SK-N-MC (cell line): ENCODE measurements at regions not wholly inside any gene's neighbourhood (a gene's known extent, or its start where the extent isn't known, plus 50 kb on each side); places are given as distances from the start of the nearest gene placed in this dataset.
A peak's percentile ranks its signal among the peaks of the same experiment; 100 is the strongest.
"Not testable (repeated sequence)": the region's sequence is repeated elsewhere in the genome, so short reads cannot be mapped to it uniquely, and the experiment has no call there.

ENCODE experiments used
- DNase-seq: peaks from one replicate; pipeline ENCODE4 v3.0.0-alpha.2; 2011; ENCODE audit warnings: low read depth, low spot score
- H3K27ac ChIP-seq: fragments of 200-600 bp; sonication (generic); 2 replicates; pipeline ENCODE4 v1.5.1; 2016; ENCODE audit warnings: mixed run types
- H3K36me3 ChIP-seq: fragments of 200-600 bp; sonication (generic); 2 replicates; pipeline ENCODE4 v1.6.1; 2017; ENCODE audit warnings: antibody characterized with exemption, low read length, mixed read lengths; ENCODE audit not compliant: insufficient read depth
- H3K4me3 ChIP-seq: fragments of 200-600 bp; sonication (generic); 2 replicates; pipeline ENCODE4 v1.5.1; 2016
- H3K9ac ChIP-seq: fragments of 200-600 bp; sonication (generic); 2 replicates; pipeline ENCODE4 v1.8.0; 2017; ENCODE audit warnings: mixed run types, mixed read lengths; ENCODE audit not compliant: insufficient read length
- H3K9me3 ChIP-seq: fragments of 200-600 bp; sonication (generic); 2 replicates; pipeline ENCODE4 v1.6.1; 2017; ENCODE audit warnings: low read depth, mild to moderate bottlenecking, antibody characterized with exemption, low read length, moderate library complexity, mixed read lengths
- EZH2 ChIP-seq: fragments of 200-600 bp; sonication (generic); IDR thresholded peaks from one replicate; pipeline ENCODE4 v1.6.1; 2017; ENCODE audit warnings: antibody characterized with exemption
- FOXP2 ChIP-seq: optimal IDR thresholded peaks from 2 replicates; pipeline ENCODE3; 2011; ENCODE audit warnings: mild to moderate bottlenecking, moderate library complexity; ENCODE audit not compliant: insufficient read depth; ENCODE audit errors: extremely low read length, control extremely low read depth
- POLR2AphosphoS5 ChIP-seq: IDR thresholded peaks from 2 replicates; pipeline ENCODE4 v1.6.1; 2012; ENCODE audit warnings: mild to moderate bottlenecking, low read depth, low read length, borderline replicate concordance

DNA sequence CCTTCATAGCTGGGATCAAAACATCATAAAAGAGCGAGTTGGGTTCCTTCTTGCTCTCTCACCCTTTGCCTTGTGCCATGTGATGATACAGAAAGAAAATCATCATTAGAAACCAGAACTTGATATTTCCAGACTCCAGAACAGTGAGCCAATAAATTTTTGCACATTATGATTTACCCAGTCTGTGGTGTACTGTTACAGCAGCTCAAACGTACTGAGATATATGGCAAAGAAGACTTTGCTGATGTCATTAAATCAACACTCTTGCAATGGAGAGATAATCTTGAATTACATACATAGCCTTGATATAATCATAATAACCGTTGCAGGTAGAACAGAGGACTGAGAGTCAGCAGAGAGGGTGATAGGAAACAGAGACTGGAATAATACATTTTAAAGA lies 1271.6 kb downstream of the CDH12 start:
- no peak for DNase-seq
- no peak overlapping the region for H3K27ac ChIP-seq
- TF ChIP-seq POLR2AphosphoS5 (no peak), FOXP2 (no peak), EZH2 (no peak)
- H3K9me3 ChIP-seq, result no peaks in the 10 kb centered on the region
- H3K4me3 ChIP-seq, result no peak overlapping the region
- H3K9ac ChIP-seq, result no peak overlapping the region
- no peaks in the 10 kb centered on the region for H3K36me3 ChIP-seq

DNA sequence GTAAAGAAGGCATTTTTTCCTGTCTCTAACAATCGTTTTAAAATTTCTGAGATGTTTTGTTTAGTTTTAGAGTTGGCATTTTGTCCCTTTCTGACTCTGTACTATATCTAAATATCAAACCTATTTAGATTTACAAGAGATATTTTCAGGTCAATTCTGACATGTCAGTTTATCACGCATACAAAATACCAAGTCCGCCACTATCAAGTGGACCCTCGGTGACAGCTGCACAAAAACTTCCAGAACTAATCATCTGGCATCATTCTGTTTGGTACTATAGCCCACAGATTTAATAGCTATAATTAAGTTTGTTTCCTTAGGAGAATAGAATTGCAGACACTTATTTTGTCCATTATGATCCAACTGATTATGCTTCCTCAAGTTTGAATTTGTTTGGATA lies 1278.2 kb downstream of the CDH12 start:
- H3K27ac ChIP-seq, result no peak overlapping the region
- H3K4me3 ChIP-seq, result peak overlapping the region; percentile 73
- TF ChIP-seq FOXP2 (no peak), EZH2 (no peak), POLR2AphosphoS5 (no peak)
- no peak overlapping the region for H3K9ac ChIP-seq
- DNase-seq, result no peak
- no peaks in the 10 kb centered on the region for H3K9me3 ChIP-seq
- H3K36me3 ChIP-seq, result no peaks in the 10 kb centered on the region

DNA sequence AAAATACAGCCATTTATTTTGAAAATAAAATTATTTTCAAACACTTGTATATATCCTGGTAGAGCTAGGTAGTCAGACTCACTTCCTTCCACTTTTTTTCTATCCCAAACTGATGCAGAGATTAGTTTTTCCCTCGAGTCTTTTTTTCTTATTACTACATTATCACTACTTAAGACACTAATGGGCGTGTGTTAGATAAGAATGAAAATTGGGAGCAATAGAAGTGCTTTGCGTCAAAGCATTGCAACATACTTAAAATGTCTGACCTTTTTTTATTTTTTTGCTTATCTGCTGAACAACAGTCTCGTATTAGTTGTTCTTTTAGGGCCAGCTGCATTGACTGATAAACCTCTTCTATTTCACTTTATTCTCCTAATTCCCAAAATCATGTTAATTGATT lies 1278.7 kb downstream of the CDH12 start:
- Histone ChIP-seq H3K9ac (no peak overlapping the region), H3K4me3 (peak overlapping the region; percentile 73), H3K36me3 (no peaks in the 10 kb centered on the region), H3K9me3 (no peaks in the 10 kb centered on the region), H3K27ac (peak overlapping the region; percentile 33; the same call in 1 of the 2 replicates)
- TF ChIP-seq FOXP2 (no peak), EZH2 (no peak), POLR2AphosphoS5 (no peak)
- peak; percentile 8 for DNase-seq

DNA sequence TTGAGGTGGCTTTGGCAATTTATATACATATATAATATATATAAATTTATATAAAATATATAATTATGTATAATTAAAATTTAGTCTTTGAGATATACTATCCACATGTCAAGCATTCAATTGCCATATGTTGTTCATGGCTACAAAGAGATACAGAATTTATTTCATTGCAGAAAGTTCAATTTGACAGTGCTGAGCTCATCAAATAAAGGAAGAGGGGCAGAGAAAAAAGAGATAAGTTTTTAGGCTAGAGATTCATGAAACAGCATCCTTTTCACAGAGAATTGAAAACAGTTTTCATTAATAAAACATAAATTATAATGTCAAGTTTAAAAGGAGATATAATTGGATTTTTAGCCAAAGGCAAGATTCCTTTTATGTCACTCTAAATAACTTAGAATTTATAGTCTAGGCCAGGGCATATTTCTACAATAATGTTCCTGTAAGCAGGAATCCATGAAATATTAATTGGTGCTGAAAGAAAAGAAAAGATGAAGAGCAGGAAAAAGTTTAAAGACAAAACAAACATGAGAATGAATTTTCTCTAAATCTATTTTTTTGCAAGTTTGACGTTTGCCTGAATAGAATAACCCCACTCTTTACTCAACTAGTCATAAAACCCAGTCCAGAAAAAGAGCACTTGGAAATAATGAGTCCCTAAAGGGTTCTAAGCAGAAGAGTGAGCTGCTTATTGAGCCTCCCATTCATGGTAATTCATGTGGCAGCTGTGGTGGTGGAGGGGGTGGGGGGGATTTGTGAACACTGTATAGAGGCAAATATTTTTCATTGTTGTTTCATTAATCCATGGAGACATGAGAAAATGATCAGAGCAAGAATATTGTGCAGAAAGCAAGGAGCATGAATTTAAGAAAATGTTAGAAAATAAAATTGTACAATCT lies 1279.5 kb downstream of the CDH12 start:
- peak overlapping the region; percentile 73 for H3K4me3 ChIP-seq
- DNase-seq, result peak; percentile 81
- TF ChIP-seq EZH2 (no peak), POLR2AphosphoS5 (peak; percentile 36; the same call in 1 of the 2 replicates)
- H3K9me3 ChIP-seq, result no peaks in the 10 kb centered on the region
- H3K9ac ChIP-seq, result no peak overlapping the region
- peak overlapping the region; percentile 33; the same call in 1 of the 2 replicates for H3K27ac ChIP-seq
- no peaks in the 10 kb centered on the region for H3K36me3 ChIP-seq

DNA sequence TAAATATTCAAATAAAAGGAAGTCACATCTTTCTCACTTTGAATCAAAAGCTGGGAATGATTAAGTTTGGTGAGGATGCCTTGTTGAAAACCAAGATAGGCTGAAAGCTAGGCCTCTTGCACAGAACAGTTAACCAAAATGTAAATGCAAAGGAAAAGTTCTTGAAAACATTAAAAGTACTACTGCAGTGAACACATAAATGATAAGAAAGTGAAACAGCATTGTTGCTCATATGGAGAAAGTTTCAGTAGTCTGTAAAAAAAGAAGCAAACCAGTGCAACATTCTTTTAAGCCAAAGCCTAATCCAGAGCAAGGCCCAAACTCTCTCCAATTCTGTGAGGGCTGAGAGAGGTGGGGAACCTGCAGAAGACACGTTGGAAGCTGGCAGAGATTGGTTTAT lies 1281.9 kb downstream of the CDH12 start:
- not testable (repeated sequence) for H3K4me3 ChIP-seq, H3K36me3 ChIP-seq, H3K9me3 ChIP-seq, H3K9ac ChIP-seq, DNase-seq, H3K27ac ChIP-seq

DNA sequence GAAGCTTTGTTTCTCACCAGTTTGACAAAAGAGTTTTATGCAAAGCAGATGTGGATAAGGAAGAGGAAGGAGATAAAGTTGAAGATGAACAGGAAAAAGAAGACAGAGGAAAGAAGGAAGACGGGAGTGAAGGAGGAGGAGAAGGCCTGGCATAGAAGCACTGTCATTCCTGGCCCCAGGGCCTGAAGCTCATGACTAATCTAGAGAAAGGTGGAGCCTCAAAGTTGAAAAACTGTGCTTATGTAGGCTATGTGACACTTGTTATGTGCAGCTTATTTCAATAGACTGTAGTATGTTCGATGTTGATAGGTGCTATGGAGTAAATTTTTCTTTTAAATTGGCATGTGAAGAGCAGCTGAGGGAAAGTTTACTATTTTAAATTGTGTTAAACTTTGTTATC lies 1294.0 kb downstream of the CDH12 start:
- not testable (repeated sequence) for H3K36me3 ChIP-seq, H3K4me3 ChIP-seq, H3K9ac ChIP-seq, H3K27ac ChIP-seq, H3K9me3 ChIP-seq
- peak; percentile 20 for DNase-seq

DNA sequence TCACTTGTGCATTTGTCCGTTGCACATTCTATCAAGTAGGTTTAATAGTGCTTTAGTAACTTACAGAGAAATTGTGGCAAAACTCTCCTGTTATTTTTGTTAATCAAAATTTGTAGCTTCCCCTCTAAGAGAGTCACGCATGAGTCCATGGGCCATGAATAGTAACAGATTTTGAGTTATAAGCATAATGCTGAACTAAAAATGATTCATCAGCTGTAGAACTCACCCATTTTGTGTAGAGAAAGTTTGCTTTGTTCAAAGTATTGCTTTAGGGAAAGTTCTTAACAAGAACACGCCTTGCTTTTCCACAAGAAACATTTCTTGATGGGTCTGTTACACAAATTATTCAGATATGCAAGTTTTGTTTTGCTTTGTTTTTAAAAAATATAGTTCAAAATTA lies 1300.9 kb downstream of the CDH12 start:
- H3K9me3 ChIP-seq, H3K4me3 ChIP-seq, H3K27ac ChIP-seq, DNase-seq, H3K9ac ChIP-seq, H3K36me3 ChIP-seq: not testable (repeated sequence)

DNA sequence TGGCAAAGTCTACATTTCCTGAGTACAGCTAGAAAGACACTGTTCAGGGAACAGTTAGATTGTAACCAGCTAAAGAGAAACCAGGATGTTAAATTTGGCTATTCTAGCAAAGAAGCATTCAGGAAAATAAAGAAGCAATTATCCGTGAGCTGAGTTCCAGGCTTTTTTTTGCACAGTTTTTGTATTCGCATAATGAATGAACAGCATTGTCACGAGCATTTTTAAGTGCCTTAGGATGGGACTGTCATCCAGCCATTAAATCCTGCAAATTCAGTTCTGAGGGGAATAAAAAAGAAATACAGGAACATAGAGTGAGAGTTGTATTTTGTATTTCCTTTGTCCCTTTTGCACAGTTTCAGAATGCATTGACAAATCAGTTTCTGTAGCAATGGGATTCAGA lies 1302.2 kb downstream of the CDH12 start:
- DNase-seq, H3K9me3 ChIP-seq: not testable (repeated sequence)

DNA sequence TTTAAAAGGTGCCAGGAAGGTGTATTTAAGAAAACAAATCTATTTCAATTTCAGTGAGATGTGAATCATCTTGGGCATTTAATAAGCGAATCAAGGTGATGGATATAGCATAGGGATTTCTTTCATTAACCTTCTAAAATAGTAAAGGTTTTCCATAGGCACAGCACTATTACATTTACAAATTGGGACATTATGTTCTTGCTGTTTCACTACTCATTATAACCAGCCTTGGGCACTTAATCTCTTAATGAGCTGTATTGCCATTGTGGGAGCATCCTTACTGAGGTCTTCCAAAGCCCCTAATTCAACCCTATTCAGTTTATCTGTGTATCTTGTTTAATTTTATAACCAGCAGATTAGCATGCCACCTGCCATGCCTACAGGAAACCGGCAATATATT lies 1305.5 kb downstream of the CDH12 start:
- not testable (repeated sequence) for DNase-seq, H3K9me3 ChIP-seq, H3K9ac ChIP-seq, H3K4me3 ChIP-seq, H3K36me3 ChIP-seq, H3K27ac ChIP-seq

More for the DNA sequence above, 1302.2 kb downstream of the CDH12 start:
- H3K27ac ChIP-seq, H3K4me3 ChIP-seq, H3K9ac ChIP-seq, H3K36me3 ChIP-seq: not testable (repeated sequence)

DNA sequence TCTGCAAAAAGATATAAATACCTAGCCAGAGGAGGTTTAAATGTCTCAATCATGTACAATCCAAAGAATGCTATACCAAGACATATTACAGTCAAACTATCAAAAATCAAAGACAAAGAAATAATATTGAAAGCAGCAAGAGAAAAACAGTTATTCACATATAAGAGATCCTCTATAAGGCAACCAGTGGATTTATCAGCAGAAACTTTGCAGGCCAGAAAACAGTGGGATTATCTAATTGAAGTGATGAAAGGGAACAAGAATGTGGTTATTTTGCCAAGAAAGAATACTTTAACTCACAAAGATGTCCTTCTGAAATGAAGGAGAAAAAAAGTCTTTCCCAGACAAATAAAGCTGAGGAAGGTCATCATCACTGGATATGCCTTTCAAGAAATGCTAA lies 1318.0 kb downstream of the CDH12 start:
- H3K9me3 ChIP-seq, DNase-seq, H3K4me3 ChIP-seq, H3K9ac ChIP-seq, H3K27ac ChIP-seq, H3K36me3 ChIP-seq: not testable (repeated sequence)

DNA sequence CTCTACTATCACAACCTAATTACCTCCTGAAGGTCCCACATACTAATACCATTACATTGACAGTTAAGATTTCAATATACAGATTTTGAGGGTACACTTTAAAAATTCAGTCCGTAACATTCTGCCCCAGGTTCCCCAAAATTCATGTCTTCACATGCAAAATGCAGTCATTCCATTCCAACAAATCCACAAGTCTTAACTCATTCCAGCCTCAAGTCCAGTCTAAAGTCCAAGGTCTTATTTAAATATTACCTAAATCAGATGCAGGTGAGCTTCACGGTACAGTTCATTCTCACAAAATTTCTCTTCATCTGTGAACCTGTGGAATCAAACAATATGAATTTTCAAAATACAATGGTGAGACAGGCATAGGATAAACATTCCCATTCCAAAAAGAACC lies 1332.0 kb downstream of the CDH12 start:
- not testable (repeated sequence) for H3K36me3 ChIP-seq, H3K9me3 ChIP-seq, H3K27ac ChIP-seq

DNA sequence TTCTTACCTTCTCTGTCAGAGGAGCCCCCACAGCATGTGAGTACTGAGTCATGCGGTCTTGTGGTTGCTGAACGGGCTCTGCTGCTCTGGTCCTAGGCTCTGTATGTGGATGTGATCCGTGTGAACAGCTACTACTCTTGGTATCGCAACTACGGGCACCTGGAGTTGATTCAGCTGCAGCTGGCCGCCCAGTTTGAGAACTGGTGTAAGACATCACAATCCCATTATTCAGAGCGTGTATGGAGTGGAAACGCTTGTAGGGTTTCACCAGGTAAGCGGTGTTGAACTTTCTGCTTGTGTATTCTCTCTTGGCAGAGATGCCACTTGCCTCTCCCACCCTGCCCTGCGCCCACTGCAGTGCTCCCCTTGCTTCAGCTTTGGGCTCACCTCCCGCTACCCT lies 1356.2 kb downstream of the CDH12 start:
- not testable (repeated sequence) for DNase-seq, H3K27ac ChIP-seq, H3K9me3 ChIP-seq, H3K4me3 ChIP-seq, H3K9ac ChIP-seq, H3K36me3 ChIP-seq

More for the DNA sequence above, 1332.0 kb downstream of the CDH12 start:
- not testable (repeated sequence) for H3K9ac ChIP-seq, H3K4me3 ChIP-seq, DNase-seq

DNA sequence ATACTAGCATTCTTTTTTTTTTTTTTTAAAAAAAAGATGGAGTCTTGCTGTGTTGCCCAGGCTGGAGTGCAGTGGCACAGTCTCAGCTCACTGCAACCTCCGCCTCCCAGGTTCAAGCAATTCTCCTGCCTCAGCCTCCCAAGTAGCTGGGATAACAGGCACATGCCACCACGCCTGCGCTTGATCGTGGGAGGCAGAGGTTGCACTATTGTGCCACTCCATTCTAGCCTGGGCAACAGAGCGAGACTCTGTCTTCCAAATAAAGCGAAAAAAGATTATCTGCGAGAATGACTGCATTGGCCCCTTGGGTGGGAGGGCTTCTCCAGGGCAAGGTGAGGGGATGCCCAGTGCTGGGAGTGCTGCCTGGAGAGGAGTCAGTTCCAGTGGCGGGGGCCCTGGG lies 1357.1 kb downstream of the CDH12 start:
- H3K4me3 ChIP-seq, H3K9me3 ChIP-seq, H3K27ac ChIP-seq, H3K9ac ChIP-seq, DNase-seq, H3K36me3 ChIP-seq: not testable (repeated sequence)

DNA sequence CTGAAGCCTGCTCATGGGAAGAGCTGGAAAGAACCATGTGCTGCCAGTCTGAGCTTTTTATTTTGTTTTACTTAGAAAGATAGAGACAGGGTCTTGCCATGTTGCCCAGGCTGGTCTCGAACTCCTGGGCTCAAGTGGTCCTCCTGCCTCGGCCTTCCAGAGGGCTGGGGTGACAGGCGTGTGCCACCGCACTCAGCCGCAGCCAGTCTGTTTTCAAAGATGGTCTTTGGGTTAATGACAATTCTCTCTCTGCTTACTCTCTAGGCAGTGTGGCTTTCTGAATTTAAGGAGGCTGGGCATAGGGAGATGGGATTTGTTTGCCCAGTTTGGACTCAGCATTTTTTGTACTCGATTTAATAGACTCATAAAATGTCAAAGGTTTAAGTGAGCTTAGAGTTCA lies 1357.9 kb downstream of the CDH12 start:
- H3K27ac ChIP-seq, H3K36me3 ChIP-seq, DNase-seq, H3K4me3 ChIP-seq, H3K9ac ChIP-seq, H3K9me3 ChIP-seq: not testable (repeated sequence)
